WTC11 (cell line): ENCODE measurements at regions not wholly inside any gene's neighbourhood (a gene's known extent, or its start where the extent isn't known, plus 50 kb on each side); places are given as distances from the start of the nearest gene placed in this dataset.

Source experiments
- ATAC-seq: fragments of 200-7000 bp; cut with Tn5 transposase; 2 replicates; pipeline ENCODE4 v1.10.0; 2021; ENCODE audit warnings: mild to moderate bottlenecking, moderate library complexity
- CTCF ChIA-PET: fragments of 300-600 bp; sonication (Branson Sonifier 250); formaldehyde crosslinking; loops from one replicate; lab custom pipeline; 2021; ENCODE audit warnings: antibody characterized with exemption; lab: Charles Lee
- POLR2A ChIA-PET: fragments of 350-600 bp; sonication (Branson Sonifier 250); formaldehyde crosslinking; loops from one replicate; lab custom pipeline; 2021; ENCODE audit warnings: antibody characterized with exemption; lab: Charles Lee
- DNase-seq: peaks from one replicate; pipeline ENCODE4 v3.0.0; 2021; ENCODE audit warnings: low spot score
- H3K27ac Mint-ChIP-seq: 2 replicates; pipeline ENCODE4 v1.8.0; 2021; ENCODE audit warnings: mixed read lengths
- H3K27me3 Mint-ChIP-seq: 2 replicates; pipeline ENCODE4 v1.8.0; 2021; ENCODE audit warnings: low read depth, mild to moderate bottlenecking, moderate library complexity, mixed read lengths
- H3K36me3 Mint-ChIP-seq: 2 replicates; pipeline ENCODE4 v1.8.0; 2021; ENCODE audit warnings: mixed read lengths
- H3K4me1 Mint-ChIP-seq: 2 replicates; pipeline ENCODE4 v1.8.0; 2022; ENCODE audit warnings: mixed read lengths
- H3K4me3 Mint-ChIP-seq: 2 replicates; pipeline ENCODE4 v1.8.0; 2021; ENCODE audit warnings: mild to moderate bottlenecking, moderate library complexity, mixed read lengths
- H3K9me3 Mint-ChIP-seq: 2 replicates; pipeline ENCODE4 v1.8.0; 2021; ENCODE audit warnings: mixed read lengths
- ARID4B ChIP-seq: sonication (generic); formaldehyde crosslinking; IDR thresholded peaks from 2 replicates; pipeline ENCODE4 v1.8.0; 2023; ENCODE audit warnings: missing genetic modification reagents, mild to moderate bottlenecking, borderline replicate concordance
- CBFB ChIP-seq: sonication (generic); formaldehyde crosslinking; IDR thresholded peaks from 2 replicates; pipeline ENCODE4 v1.8.1; 2022; ENCODE audit warnings: mild to moderate bottlenecking, low read depth, missing genetic modification reagents
- CTCF ChIP-seq: fragments of 200-600 bp; IDR thresholded peaks from 2 replicates; pipeline ENCODE4 v1.8.0; 2022; ENCODE audit warnings: antibody characterized with exemption
- ETV6 ChIP-seq: sonication (generic); formaldehyde crosslinking; IDR thresholded peaks from 2 replicates; pipeline ENCODE4 v1.8.1; 2022; ENCODE audit warnings: mild to moderate bottlenecking, missing genetic modification reagents
- FOXJ3 ChIP-seq: sonication (generic); formaldehyde crosslinking; IDR thresholded peaks from 2 replicates; pipeline ENCODE4 v1.9.0; 2021; ENCODE audit warnings: missing genetic modification reagents, mild to moderate bottlenecking, borderline replicate concordance
- FOXP1 ChIP-seq: sonication (generic); formaldehyde crosslinking; IDR thresholded peaks from 2 replicates; pipeline ENCODE4 v1.8.0; 2022; ENCODE audit warnings: missing genetic modification reagents, mild to moderate bottlenecking, moderate library complexity, borderline replicate concordance
- FOXP4 ChIP-seq: sonication (generic); formaldehyde crosslinking; IDR thresholded peaks from 2 replicates; pipeline ENCODE4 v1.8.0; 2022; ENCODE audit warnings: mild to moderate bottlenecking, missing genetic modification reagents
- GRHL2 ChIP-seq: fragments of 250-450 bp; sonication (Bioruptor Pico); IDR thresholded peaks from 2 replicates; pipeline ENCODE4 v1.8.0; 2022; ENCODE audit warnings: mild to moderate bottlenecking, moderate library complexity; ENCODE audit not compliant: insufficient replicate concordance, severe bottlenecking
- JAZF1 ChIP-seq: fragments of 250-450 bp; sonication (Bioruptor Pico); IDR thresholded peaks from 2 replicates; pipeline ENCODE4 v1.9.0; 2021; ENCODE audit warnings: moderate library complexity, mild to moderate bottlenecking, inconsistent platforms
- JUN ChIP-seq: sonication (generic); formaldehyde crosslinking; IDR thresholded peaks from 2 replicates; pipeline ENCODE4 v1.8.0; 2023; ENCODE audit warnings: mild to moderate bottlenecking, missing genetic modification reagents
- NFYB ChIP-seq: sonication (generic); formaldehyde crosslinking; conservative IDR thresholded peaks from 2 replicates; pipeline ENCODE4 v1.8.0; 2022; ENCODE audit warnings: low read depth, missing genetic modification reagents
- NR1H2 ChIP-seq: sonication (generic); formaldehyde crosslinking; IDR thresholded peaks from 2 replicates; pipeline ENCODE4 v1.9.0; 2021; ENCODE audit warnings: mild to moderate bottlenecking, moderate library complexity, missing genetic modification reagents
- PREB ChIP-seq: sonication (generic); formaldehyde crosslinking; IDR thresholded peaks from 2 replicates; pipeline ENCODE4 v1.8.1; 2022; ENCODE audit warnings: mild to moderate bottlenecking, missing genetic modification reagents, moderate library complexity, borderline replicate concordance
- TP53 ChIP-seq: sonication (generic); formaldehyde crosslinking; IDR thresholded peaks from 2 replicates; pipeline ENCODE4 v1.8.1; 2023; ENCODE audit warnings: mild to moderate bottlenecking, missing genetic modification reagents
- USF1 ChIP-seq: sonication (generic); formaldehyde crosslinking; IDR thresholded peaks from 2 replicates; pipeline ENCODE4 v1.8.0; 2022; ENCODE audit warnings: mild to moderate bottlenecking, missing genetic modification reagents
- USF2 ChIP-seq: sonication (generic); formaldehyde crosslinking; IDR thresholded peaks from 2 replicates; pipeline ENCODE4 v1.8.1; 2023; ENCODE audit warnings: mild to moderate bottlenecking, missing genetic modification reagents, moderate library complexity
- ZNF219 ChIP-seq: sonication (generic); formaldehyde crosslinking; IDR thresholded peaks from 2 replicates; pipeline ENCODE4 v1.8.0; 2023; ENCODE audit warnings: missing genetic modification reagents, mild to moderate bottlenecking, borderline replicate concordance
- ZNF232 ChIP-seq: sonication (generic); formaldehyde crosslinking; IDR thresholded peaks from 2 replicates; pipeline ENCODE4 v1.8.0; 2022; ENCODE audit warnings: mild to moderate bottlenecking, missing genetic modification reagents
- ZNF671 ChIP-seq: fragments of 250-450 bp; sonication (Bioruptor Pico); IDR thresholded peaks from 2 replicates; pipeline ENCODE4 v1.8.0; 2021; ENCODE audit warnings: mild to moderate bottlenecking

- TF ChIP-seq CTCF (no peak), PREB (CRISPR knock-in tag) (no peak), ETV6 (no peak), TP53 (CRISPR knock-in tag) (no peak), CBFB (no peak), GRHL2 (CRISPR knock-in tag) (no peak), JUN (no peak), USF1 (CRISPR knock-in tag) (no peak), FOXP1 (CRISPR knock-in tag) (no peak), ARID4B (CRISPR knock-in tag) (no peak), NR1H2 (CRISPR knock-in tag) (no peak), FOXP4 (CRISPR knock-in tag) (no peak)
- TF ChIP-seq, all 79 proteins: peak for 0
- H3K27ac Mint-ChIP-seq, result no peak overlapping the region
- 0 out of 2 replicates have a peak, but pooled peaks cover 4% of the 10 kb centered on the region for H3K9me3 Mint-ChIP-seq
- H3K4me3 Mint-ChIP-seq, result no peak overlapping the region
- no peaks in the 10 kb centered on the region for H3K36me3 Mint-ChIP-seq
- POLR2A ChIA-PET, result interaction anchor here (0.5 kb wide), 1 partner anchor 210 kb away, joined by 8 read pairs; no protein-coding TSS in a partner anchor
- CTCF ChIA-PET, result no interaction called here
- peaks cover 45% of the 10 kb centered on the region for H3K27me3 Mint-ChIP-seq
- ATAC-seq (no peak), DNase-seq (no peak)
- peaks cover 25% of the 10 kb centered on the region for H3K4me1 Mint-ChIP-seq
These were observed 212.1 kb upstream of the MARCKS start for GRCh38 chr6:113644861-113645575.

- CTCF ChIA-PET, result interaction anchor here (0.6 kb wide), 1 partner anchor 20 kb away, joined by 3 read pairs; no protein-coding TSS in a partner anchor
- DNase-seq (no peak), ATAC-seq (no peak)
- Mint-ChIP-seq H3K36me3 (no peaks in the 10 kb centered on the region), H3K4me1 (peaks cover 28% of the 10 kb centered on the region), H3K4me3 (no peak overlapping the region), H3K9me3 (0 out of 2 replicates have a peak, but pooled peaks cover 4% of the 10 kb centered on the region), H3K27me3 (peaks cover 45% of the 10 kb centered on the region), H3K27ac (no peak overlapping the region)
- POLR2A ChIA-PET, result interaction anchor here (0.5 kb wide), 1 partner anchor 209 kb away, joined by 8 read pairs; no protein-coding TSS in a partner anchor
- TF ChIP-seq ZNF232 (CRISPR knock-in tag), result no peak
- no peak for TF ChIP-seq NFYB (CRISPR knock-in tag)
- no peak for TF ChIP-seq USF2 (CRISPR knock-in tag)
- no peak for TF ChIP-seq CTCF
- no peak for TF ChIP-seq ZNF219 (CRISPR knock-in tag)
- no peak for TF ChIP-seq GRHL2 (CRISPR knock-in tag)
- TF ChIP-seq JAZF1 (CRISPR knock-in tag), result no peak
- TF ChIP-seq FOXJ3, result no peak
- no peak for TF ChIP-seq ZNF671 (CRISPR knock-in tag)
These were observed 211.6 kb upstream of the MARCKS start for GRCh38 chr6:113645576-113645970.
